ENCODE measurements at regions not wholly inside any gene's neighbourhood (a gene's known extent, or its start where the extent isn't known, plus 50 kb on each side); places are given as distances from the start of the nearest gene placed in this dataset.

GRCh38 chr3:107092121-107092520 is 285.1 kb upstream of the CCDC54 start:
- Histone ChIP-seq H3K27ac (no peak overlapping the region), H3K4me3 (no peak overlapping the region), H3K4me1 (no peaks in the 10 kb centered on the region), H3K36me3 (no peaks in the 10 kb centered on the region), H3K9me3 (no peaks in the 10 kb centered on the region), H3K27me3 (no peaks in the 10 kb centered on the region)
- no peak for DNase-seq
- intact Hi-C loops (cut with DNase I; ENCODE audit: low total_unique reads) = no loop called here
- TF ChIP-seq CTCF (IDR thresholded peaks at IDR 0.05) = no peak

- intact Hi-C loops (cut with DNase I; ENCODE audit: low total_unique reads) = no loop called here
- DNase-seq = no peak
- Histone ChIP-seq H3K27ac (no peak overlapping the region), H3K4me1 (no peaks in the 10 kb centered on the region), H3K36me3 (no peaks in the 10 kb centered on the region), H3K9me3 (no peaks in the 10 kb centered on the region), H3K4me3 (no peak overlapping the region), H3K27me3 (no peaks in the 10 kb centered on the region)
- TF ChIP-seq CTCF (IDR thresholded peaks at IDR 0.05) = no peak
- TF ChIP-seq POLR2A (IDR thresholded peaks at IDR 0.05) = no peak
These were observed 278.4 kb upstream of the CCDC54 start for GRCh38 chr3:107098864-107099263.

- Histone ChIP-seq H3K9me3 (no peaks in the 10 kb centered on the region), H3K36me3 (no peaks in the 10 kb centered on the region), H3K4me1 (no peaks in the 10 kb centered on the region), H3K27ac (no peak overlapping the region), H3K4me3 (no peak overlapping the region), H3K27me3 (no peaks in the 10 kb centered on the region)
- DNase-seq = no peak
- intact Hi-C loops (cut with DNase I; ENCODE audit: low total_unique reads) = no loop called here
- TF ChIP-seq POLR2A (IDR thresholded peaks at IDR 0.05) (no peak), CTCF (IDR thresholded peaks at IDR 0.05) (no peak)
These were observed 277.1 kb upstream of the CCDC54 start for GRCh38 chr3:107100137-107100536.

- TF ChIP-seq POLR2A (IDR thresholded peaks at IDR 0.05) (no peak), CTCF (IDR thresholded peaks at IDR 0.05) (no peak)
- no peaks in the 10 kb centered on the region for H3K9me3 ChIP-seq
- no peaks in the 10 kb centered on the region for H3K4me1 ChIP-seq
- intact Hi-C loops (cut with DNase I; ENCODE audit: low total_unique reads) = no loop called here
- no peaks in the 10 kb centered on the region for H3K36me3 ChIP-seq
- no peak overlapping the region for H3K4me3 ChIP-seq
- no peak overlapping the region for H3K27ac ChIP-seq
- no peaks in the 10 kb centered on the region for H3K27me3 ChIP-seq
- no peak for DNase-seq
These were observed 276.7 kb upstream of the CCDC54 start for GRCh38 chr3:107100573-107100972.

GRCh38 chr3:107103786-107104185 is 273.5 kb upstream of the CCDC54 start:
- Histone ChIP-seq H3K27ac (no peak overlapping the region), H3K27me3 (no peaks in the 10 kb centered on the region), H3K4me1 (no peaks in the 10 kb centered on the region), H3K36me3 (no peaks in the 10 kb centered on the region), H3K9me3 (no peaks in the 10 kb centered on the region), H3K4me3 (no peak overlapping the region)
- intact Hi-C loops (cut with DNase I; ENCODE audit: low total_unique reads) = no loop called here
- no peak for TF ChIP-seq CTCF (IDR thresholded peaks at IDR 0.05)
- no peak for TF ChIP-seq POLR2A (IDR thresholded peaks at IDR 0.05)
- DNase-seq = no peak

Data from uterus (tissue), 3 donors.